GM13977 (cell line): ENCODE measurements at regions not wholly inside any gene's neighbourhood (a gene's known extent, or its start where the extent isn't known, plus 50 kb on each side); places are given as distances from the start of the nearest gene placed in this dataset.

Experiments
- DNase-seq: peaks from one replicate; pipeline ENCODE4 v3.0.0; 2012; ENCODE audit warnings: low spot score
- CTCF ChIP-seq: IDR thresholded peaks from 2 replicates; pipeline ENCODE4 v1.5.1; 2012; ENCODE audit warnings: mild to moderate bottlenecking, control low read depth; ENCODE audit not compliant: insufficient read depth; ENCODE audit errors: extremely low read depth, missing control alignments
- in situ Hi-C: fragments of 300-500 bp; cut with MboI; formaldehyde crosslinking; loops from one replicate; pipeline ENCODE4 v1.12.0; 2022; ENCODE audit warnings: low sequenced_read_pairs, low pct_unique_long_range_greater_than_20kb, mixed read lengths, inconsistent platforms; ENCODE audit not compliant: unreplicated experiment

- in situ Hi-C loops = no loop called here
- no peak for TF ChIP-seq CTCF
- DNase-seq = no peak
These were observed 915.4 kb upstream of the AUTS2 start for GRCh38 chr7:68682910-68683309.

- in situ Hi-C loops = no loop called here
- TF ChIP-seq CTCF = no peak
- no peak for DNase-seq
These were observed 913.9 kb upstream of the AUTS2 start for GRCh38 chr7:68684246-68684839.

DNA sequence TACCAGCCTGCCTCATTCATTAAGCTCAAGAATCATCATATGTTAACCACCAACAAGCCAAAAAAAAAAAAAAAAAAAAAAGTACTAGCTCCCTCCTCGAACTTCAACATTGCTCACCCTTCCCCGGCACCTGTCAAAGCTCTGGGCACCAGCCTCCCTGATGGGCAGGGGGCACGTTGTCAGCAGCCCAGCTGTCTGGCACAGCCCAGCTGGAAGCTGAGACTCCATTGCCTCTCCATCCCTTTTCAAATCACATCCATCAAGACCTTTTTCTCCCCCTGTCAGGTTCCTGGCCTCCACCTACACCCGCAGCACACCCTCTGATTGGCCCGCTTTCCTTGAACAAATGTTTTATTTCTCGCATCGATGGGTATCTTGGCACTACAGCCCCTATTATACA lies 913.3 kb upstream of the AUTS2 start:
- TF ChIP-seq CTCF = no peak
- DNase-seq = no peak
- in situ Hi-C loops = no loop called here

GRCh38 chr7:68688416-68689086 lies 909.7 kb upstream of the AUTS2 start:
- in situ Hi-C loops = no loop called here
- DNase-seq = no peak
- TF ChIP-seq CTCF = no peak

- DNase-seq = no peak
- in situ Hi-C loops = no loop called here
- TF ChIP-seq CTCF = no peak
These were observed 909.2 kb upstream of the AUTS2 start for GRCh38 chr7:68689087-68689433.

GRCh38 chr7:68691261-68692216 lies 906.7 kb upstream of the AUTS2 start:
- no peak for DNase-seq
- no peak for TF ChIP-seq CTCF
- in situ Hi-C loops = no loop called here
